Hypothalamus (tissue), 51 donors: ENCODE measurements at regions not wholly inside any gene's neighbourhood (a gene's known extent, or its start where the extent isn't known, plus 50 kb on each side); places are given as distances from the start of the nearest gene placed in this dataset.
"Not testable (repeated sequence)": the region's sequence is repeated elsewhere in the genome, so short reads cannot be mapped to it uniquely, and the experiment has no call there.

Experiments
- DNase-seq, 51 donors: peaks; one replicate each; lab custom pipeline; 2025; lab: John Stamatoyannopoulos, UW

DNA sequence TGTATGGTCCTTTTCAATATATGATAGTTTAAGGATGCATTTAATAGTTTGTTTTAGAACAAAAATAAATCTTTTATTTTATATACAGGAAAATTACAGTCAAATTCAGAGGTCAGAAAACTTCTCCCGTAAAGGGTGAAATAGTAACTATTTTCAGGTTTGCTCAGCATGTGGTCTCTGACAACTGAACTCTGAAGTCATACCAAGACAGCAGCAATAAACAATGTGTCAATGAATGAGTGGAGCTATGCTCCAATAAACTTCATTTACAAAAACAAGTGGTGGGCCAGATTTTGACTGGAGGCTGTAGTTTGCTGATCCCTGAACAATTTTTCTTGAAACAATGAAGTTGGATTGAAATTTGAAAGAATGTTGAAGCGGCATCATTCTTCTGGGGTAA, 123.6 kb downstream of the ZNF248 start:
- no peak for DNase-seq

DNA sequence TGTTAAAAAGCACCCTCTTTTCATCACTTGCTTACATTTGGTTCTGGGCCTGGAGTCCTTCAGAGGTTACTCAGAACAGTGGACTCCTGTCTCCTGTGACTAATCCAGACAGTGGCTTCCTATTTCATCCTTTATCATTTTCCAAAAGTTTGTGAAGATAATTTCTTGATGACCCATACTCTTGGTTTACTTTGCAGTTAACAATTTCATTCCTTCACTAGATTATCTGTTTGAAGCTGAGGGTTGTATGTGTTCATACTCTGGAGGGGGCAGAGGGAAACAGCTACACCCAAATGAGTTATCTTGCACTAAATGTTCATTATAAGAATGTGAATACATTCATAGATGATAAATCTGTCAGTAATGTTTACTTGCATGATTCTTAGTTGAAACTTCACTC, 124.7 kb downstream of the ZNF248 start:
- no peak for DNase-seq

DNA sequence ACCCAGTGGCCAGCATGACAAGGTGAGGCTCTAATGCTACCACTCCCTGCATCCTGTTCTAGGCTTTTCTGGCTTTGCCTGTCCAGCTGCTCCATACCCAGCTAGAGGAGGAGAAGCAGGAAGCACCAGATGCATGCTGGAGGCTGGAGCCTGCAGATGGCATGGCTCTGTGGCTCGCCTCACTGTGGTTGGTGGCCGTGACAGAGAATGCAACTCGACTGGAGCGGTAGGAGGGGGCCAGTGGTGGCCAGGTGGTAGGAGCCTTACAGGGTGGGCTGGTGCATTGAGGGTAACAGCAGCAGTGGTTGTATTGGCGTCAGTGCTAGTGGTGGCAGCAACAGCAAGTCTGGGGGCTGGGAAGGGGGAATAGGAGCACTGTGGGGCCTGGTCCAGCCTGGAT, 128.6 kb downstream of the ZNF248 start:
- no peak for DNase-seq

DNA sequence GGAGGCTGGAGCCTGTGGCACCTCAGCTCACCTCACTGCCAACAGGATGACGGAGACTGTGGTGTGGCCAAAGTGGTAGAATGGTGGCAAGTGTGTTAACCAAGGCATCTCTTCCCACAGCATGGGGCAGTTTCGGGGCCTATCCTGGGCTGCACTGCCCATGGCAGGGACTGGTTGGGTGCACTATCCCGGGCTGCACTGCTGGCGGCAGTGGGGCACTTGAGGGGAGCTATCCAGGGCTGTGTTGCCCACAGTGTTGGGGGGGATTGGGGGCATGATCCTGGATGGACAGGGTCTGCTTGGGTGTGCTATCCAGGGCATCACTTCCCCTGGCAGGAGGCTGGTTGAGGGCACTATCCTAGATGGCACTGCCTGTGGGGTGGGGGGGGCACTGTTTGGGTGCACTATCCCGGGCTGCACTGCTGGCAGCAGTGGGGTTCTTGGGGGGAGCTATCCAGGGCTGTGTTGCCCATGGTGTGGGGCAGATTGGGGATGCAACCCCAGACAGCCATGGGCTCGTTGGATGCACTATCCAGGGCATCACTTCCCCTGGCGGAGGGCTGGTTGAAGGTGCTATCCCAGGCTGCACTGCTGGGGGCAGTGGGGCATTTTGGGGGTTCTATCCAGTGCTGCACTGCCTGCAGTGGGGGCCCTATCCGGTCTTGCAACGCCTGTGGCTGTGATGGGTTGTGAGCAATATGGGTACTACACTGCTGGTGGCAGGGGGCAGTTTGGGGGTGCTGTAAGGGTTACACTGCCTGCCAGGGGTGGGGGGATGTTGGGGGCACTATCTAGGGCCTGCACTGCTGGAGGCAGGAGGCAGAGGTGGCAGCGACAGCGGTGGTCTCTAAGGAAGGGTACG, 129.7 kb downstream of the ZNF248 start:
- DNase-seq = no peak

DNA sequence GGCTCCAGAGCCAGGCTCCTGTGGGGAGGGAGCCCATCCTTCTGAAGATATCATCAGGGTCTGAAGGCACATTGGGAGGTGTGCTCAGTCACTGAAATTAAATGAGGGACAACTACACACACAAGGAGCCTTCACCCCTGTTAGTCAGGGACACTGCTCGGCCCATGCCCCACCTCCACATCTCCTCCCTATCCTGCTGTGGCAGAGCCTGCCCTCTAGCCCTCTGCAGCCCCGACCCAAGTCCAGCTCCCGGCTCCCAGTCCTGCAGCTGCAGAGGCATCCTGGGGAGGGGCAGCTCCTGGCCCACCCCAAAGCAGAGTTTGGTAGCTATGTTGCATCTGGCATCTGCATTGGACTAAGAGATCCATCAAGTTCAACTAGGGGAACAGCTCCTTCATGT, 136.3 kb downstream of the ZNF248 start:
- no peak for DNase-seq

DNA sequence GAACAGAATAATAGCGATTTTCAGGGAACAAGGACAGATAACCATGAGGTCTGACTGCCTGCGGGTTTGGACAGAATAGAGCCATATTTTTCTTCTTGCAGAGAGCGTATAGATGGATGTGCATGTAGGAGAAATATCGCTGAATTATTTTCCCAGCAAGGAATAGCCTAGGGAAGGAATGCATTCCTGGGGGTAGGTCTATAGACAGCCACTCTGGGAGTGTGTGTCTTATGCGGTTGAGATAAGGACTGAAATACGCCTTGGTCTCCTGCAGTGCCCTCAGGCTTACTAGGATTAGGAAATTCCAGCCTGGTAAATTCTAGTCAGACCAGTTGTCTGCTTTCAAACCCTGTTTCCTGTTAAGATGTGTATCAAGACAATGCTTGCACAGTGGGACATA, 139.3 kb downstream of the ZNF248 start:
- not testable (repeated sequence) for DNase-seq

DNA sequence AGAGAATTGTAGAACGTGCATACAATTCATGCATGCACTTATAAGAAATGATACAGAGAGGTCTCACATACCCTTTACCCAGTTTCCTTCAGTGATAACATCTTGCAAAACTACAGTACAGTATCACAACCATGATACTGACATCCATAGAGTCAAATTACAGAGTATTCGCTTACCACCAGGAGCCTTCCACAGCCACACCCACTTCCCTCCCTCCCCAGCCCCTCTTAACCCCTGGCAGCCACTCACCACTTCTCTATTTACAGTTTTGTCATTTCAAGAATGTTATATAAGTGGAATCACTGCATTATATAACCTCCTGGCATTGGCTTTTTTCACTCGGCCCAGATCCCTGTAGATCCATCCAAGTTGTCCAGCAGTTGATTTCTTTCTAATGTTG, 143.8 kb downstream of the ZNF248 start:
- no peak for DNase-seq

DNA sequence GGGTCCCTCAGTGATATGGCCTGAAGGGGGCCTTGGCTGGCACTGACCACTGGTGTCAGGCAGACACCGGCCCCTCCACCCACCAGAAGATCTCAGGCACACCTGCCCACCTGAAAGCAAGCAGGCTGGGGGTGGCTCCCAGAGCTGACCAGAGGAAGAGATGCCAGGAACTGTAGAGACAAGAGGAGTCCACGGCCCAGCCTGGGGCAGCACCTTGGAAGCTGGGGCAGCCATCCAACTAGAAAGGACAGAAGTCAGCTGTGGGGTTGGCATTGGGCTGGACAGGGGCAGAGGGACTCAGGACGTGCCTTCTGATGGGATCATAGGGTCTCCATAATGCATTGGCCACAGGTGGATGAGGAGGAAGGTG, 144.3 kb downstream of the ZNF248 start:
- no peak for DNase-seq

DNA sequence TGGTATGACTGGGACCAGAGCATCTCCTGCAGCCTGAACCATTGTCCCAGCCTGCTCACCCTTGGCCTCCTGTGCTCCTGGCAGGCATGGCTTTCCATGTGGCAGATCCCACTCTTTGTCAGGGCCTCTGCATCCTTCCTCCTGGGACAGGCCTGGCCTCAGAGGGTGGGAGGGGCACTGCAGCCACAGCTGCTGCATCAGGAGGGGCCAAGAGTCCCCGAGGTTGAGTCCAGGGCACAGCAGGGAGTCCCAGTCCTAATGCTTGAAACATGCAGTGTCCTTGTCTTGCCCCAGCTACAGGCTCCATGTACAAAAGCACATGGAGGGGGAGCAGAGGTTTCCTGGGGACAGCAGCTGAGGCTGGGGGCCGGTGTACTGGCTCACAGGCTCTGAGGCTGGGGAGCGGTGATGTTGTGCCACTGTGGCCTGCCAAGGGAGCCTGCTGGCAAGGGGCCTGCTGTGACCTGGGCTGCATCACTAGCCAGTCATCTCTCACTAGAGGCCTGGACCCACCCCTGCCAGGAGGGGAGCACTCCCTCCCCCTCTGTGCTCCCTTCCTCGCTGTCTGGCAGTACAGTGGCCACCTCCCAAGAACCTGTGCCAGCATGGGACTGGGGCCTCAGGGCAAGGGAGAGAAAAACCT, 144.8 kb downstream of the ZNF248 start:
- DNase-seq = no peak

DNA sequence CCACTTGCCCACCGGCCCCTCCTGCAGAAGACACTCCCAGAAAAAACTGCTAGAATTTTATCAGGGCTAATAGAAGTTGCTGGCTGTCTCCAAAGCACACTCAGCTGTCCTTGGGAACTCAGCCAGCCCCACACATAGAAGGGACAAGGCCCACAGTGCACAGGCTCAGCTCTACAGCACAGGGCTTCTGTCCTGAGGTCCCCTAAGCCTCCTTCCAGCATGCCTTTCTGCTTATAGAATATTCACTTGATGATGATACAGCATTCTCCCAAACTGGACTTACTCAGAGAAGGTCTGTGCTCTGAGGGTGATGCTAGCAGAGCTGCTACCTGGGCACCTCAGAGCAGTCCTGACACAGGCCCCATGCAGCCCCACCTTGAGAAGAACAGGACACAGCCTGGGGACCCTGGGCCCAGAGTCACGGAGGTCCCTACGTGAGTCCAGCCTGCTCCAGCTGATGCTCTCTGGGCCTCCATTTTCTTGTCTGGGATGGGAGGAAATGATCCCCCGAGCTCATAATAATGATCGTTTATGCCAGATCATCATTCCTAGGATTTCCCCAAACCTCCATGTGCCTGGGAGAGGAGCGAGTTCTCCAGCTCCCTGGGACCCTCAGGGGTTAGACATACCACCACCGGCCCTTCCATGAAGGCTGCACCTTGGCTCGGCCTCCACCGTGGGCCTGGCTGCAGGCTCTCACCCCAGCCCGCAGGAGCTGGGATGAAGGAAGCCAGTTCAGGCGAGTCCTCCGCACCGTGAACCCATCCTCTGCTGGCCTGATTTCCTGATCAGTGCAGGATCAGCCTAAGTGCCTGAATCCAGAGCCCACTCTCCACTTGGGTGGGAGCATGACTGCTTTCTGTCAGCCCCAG, 145.6 kb downstream of the ZNF248 start:
- DNase-seq = no peak

DNA sequence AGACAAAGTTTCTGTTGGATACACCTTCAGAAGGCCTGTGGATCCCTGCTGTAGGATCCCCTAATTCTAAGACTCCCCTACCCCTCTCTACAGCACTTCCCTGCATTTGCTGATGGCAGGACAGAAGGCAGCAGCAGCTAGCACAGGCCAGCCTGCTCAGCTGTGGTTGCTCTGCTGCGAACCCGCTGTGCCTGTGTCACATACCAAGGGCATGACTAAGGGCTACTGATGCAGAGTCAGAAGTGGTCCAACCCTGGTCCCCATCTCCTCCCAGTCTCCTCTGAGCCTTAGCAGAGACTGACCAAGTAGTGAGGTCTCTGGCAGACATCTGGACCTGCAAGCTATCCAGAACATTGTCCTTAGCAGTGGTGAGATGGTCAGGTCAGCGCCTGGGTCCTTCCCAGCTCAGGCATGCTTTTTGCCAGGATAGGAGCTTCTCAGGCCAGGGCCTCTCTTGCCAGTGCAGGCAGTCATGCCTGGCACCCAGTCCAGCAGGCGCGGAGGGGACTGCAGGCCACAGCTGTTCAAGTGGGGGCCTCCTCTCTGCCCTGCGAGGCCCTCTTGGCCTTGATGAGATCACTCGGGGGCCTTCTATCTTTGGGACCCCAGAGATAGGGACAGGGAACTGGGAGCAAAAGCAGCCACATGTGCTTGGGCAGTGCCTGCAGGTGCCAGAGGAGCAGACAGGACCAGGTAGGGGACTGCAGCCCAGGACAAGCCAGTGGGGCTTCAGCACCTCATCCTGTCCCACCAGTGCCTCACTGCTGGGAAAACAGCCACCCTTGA, 146.4 kb downstream of the ZNF248 start:
- no peak for DNase-seq

DNA sequence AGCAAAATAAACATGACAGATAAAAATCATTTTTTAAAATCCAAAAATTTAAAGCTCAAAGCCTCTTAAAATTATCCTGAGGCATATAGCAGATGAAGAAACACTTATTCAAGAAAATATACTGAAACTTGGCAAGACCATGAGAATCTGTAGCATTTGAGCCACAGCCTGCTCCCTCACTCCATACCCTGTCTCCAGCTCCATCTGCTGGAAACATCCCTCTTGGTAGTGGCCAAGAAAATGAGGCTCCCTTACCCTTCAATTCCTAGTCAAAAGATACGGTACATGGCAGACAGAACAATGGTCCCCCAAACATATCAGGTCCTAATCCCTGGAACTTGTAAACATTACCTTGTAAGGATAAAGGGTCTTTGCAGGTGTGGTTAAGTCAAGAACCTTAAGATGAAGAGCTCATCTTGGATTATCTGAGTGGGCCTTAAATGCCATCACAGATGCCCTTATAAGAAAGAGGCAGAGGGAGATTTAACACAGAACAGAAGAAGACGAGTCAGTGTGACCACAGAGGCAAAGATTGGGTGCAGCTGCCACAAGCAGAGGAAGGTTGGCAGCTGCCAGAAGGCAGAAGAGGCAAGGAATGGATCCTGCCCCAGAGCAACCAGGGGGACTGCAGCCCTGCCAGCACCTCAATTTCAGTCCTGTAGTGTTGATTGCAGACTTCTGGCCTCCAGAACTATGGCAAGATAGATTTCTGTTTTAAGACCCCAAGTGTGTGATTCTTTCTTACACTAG, 149.4 kb downstream of the ZNF248 start:
- no peak for DNase-seq

DNA sequence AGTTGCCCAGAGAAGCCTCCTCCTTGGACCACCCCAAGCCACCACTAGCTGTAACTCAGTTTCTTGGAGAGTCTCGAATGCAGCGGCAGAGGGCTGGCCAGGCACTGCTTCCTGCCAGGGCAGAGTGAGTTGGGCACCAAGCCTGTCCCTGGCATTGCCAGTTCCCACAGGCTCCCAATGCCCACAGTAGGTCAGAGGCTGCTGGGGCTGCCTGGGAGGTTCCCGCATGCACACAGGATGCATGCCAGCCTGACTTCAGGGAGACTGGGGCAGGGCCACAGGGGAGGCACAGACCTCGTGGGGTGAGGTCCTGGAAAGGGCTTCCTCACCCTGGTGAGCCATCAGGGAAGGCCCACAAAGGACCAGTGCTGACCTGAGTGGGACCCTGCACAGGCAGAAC, 152.8 kb downstream of the ZNF248 start:
- DNase-seq = no peak

DNA sequence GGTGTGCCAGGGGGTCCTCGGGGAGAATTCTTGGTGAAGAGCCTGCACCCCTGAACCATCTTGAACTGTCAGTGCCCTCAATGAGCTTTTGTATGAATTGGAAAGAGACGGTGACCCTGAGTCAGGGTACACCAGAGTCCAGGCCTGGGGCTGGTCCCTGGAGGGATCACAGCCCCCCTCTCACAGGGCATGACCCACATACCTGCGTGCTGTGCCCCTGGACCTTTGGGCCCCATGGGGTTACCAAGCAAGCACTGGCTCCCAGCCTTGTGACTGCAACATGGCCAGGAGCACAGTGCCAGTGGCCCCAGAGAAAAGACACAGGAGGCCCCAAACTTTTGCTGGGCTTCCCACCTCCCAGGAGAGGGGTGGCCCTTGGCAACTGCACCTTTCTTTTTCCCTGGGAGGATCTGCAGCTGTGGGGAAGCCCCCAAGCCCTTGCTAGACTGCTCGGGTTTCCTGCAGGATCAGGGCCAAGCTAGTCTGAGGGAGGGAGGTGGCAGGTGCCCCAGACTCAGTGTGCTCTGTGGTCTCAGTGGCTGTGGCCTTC, 153.5 kb downstream of the ZNF248 start:
- no peak for DNase-seq

DNA sequence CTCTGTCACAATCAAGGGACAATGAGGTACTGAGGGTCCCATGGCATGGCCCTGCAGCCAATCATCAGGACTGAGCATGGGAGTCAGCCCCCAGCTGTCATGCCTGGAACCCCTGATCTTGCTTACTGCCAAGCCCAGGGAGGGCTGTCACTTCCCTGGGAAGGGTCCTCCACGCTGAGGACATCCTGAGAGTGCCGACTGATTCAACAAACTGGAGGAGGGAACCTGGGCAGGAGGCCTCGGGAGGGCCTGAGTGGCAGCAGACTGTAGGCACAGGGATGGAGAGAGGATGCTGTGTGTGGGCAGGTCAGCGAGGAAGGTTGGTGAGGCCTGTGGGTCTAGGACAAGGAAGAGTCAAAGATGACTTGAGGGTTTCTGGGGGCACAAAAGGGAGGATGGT, 154.3 kb downstream of the ZNF248 start:
- no peak for DNase-seq

DNA sequence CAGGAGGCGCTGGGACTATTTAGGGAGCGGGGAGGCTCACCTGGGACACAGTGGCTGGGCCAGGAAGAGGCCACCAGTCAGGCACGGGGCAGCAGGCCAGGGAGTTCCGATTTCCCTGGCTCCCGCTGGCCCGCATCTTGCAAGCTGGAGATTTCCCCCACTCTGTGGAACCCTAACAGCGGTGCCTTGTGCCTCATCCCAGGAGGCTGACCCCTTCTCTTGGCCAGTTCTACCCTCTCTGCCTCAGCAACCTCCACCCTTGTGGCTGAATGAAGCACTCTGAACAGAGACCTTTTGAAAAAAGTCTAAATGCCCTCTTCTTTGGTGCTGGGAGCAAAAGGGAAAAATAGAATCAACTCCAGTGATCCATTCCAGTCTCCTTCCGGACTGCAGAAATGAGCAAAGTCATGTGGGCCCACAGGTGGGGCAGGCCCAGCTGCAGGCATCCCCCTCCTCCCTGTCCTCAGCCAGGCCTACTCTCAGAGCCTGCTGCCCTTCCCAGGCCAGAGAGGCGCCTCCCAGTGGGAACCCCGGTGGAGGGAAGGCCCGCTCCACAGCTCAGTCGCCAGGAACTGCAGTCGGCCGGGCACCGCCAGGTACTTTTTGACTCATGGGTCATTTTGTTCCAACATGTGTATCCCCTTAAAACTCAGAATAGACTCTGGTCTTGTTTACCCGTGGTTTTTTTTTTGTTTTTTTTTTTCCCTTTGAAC, 155.5 kb downstream of the ZNF248 start:
- DNase-seq = no peak

DNA sequence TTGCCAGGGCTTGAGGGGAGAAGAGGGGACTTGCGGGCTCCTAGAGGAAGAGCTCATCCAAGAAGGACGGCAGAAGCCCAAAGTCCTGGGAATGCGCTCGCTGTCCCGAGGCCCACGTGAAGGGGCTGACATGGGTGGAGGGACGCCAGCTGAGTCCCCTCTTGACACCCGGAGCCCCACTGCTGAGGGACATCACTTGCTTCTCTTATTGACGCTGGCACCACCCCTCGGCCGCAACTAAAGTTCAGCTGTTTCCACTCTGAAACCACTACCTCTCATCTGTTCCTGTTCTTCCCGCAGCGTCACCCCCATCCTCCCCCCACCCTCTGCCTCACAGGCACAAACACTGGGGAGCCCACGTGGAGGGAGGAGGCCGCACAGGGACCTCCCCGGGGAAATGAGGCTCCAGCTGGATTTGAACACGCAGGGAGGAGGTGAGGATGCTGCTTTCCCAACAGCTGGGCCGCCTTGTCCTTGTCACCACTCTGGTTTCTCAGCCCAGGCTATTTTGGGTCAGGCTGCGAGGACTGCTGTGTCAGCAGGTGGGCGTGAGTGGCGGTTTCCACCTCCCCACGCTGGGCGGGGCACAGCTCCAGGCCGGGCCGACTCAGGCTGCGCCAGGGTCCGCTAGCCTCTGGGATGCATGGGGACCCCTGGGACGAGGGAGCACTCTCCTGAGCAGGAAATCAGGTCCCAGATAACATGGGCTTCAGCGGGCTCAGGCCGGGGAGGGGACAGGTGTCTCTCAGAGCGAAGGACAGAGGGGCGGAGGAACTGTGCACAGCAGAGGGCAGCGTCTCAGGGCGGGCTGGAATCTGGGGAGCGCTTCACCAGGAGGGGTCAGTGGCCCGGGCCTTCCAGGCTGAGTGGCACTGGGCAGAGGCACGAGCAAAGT, 156.3 kb downstream of the ZNF248 start:
- DNase-seq = no peak

DNA sequence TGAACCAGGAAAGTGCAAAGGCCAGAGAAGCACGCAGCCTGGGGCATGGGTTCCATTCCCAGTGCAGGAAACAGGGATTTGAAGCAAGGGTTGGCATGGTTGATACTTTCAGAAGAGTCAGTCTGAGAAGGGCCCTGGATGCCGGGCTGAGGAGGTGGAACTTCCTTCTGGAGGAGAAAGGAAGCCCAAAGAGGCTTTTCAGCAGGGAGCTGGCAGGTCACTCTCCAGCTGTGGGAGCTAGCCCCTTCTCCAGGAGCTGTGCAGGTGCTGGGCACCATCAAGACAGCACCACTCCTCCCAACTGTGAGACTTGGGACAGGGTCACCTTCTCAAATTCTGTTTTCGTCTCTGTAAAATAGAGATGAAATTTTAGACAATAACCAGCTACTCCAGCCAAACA, 169.8 kb downstream of the ZNF248 start:
- DNase-seq = no peak
